ENCODE measurements at regions not wholly inside any gene's neighbourhood (a gene's known extent, or its start where the extent isn't known, plus 50 kb on each side); places are given as distances from the start of the nearest gene placed in this dataset.

GRCh38 chr4:155591738-155592143 lies 74.9 kb upstream of the GUCY1A1 start:
- Histone ChIP-seq H3K4me1 (ENCODE audit: insufficient read depth, low read length, poor library complexity, severe bottlenecking) (no peaks in the 10 kb centered on the region), H3K36me3 (ENCODE audit: insufficient read depth, low read length) (no peaks in the 10 kb centered on the region), H3K4me2 (ENCODE audit: low read length) (no peak overlapping the region), H3K79me2 (ENCODE audit: insufficient read depth, low read depth, low read length) (no peaks in the 10 kb centered on the region), H3K9me2 (ENCODE audit: insufficient read depth, low read length) (no peaks in the 10 kb centered on the region), H4K20me1 (ENCODE audit: insufficient read depth, low read length) (no peaks in the 10 kb centered on the region), H3K27ac (ENCODE audit: low read depth, low read length, poor library complexity, severe bottlenecking) (no peak overlapping the region), H3K4me3 (ENCODE audit: low read depth, low read length, poor library complexity, severe bottlenecking) (no peak overlapping the region), H2AFZ (ENCODE audit: low read length) (no peak overlapping the region), H3K9me3 (ENCODE audit: low read length) (no peaks in the 10 kb centered on the region)
- ChIA-PET CTCF (ENCODE audit: unreplicated experiment) (no interaction called here), POLR2A (no interaction called here)
- TF ChIP-seq CTCF (conservative IDR thresholded peaks at IDR 0.05; ENCODE audit: low read length): no peak
- no peak for TF ChIP-seq EZH2phosphoT487 (IDR thresholded peaks at IDR 0.05; ENCODE audit: borderline replicate concordance, low read depth, low read length)
- DNase-seq (ENCODE audit: low spot score): no peak
- intact Hi-C loops (cut with micrococcal nuclease; ENCODE audit: unreplicated experiment): no loop called here
- BruUV-seq (replicated peaks): no TSS peak

GRCh38 chr4:155590796-155591585 lies 75.7 kb upstream of the GUCY1A1 start:
- Histone ChIP-seq H3K79me2 (ENCODE audit: insufficient read depth, low read depth, low read length) (no peaks in the 10 kb centered on the region), H3K4me3 (ENCODE audit: low read depth, low read length, poor library complexity, severe bottlenecking) (no peak overlapping the region), H3K9me2 (ENCODE audit: insufficient read depth, low read length) (no peaks in the 10 kb centered on the region), H4K20me1 (ENCODE audit: insufficient read depth, low read length) (no peaks in the 10 kb centered on the region), H3K4me2 (ENCODE audit: low read length) (no peak overlapping the region), H3K27ac (ENCODE audit: low read depth, low read length, poor library complexity, severe bottlenecking) (no peak overlapping the region), H3K9me3 (ENCODE audit: low read length) (no peaks in the 10 kb centered on the region), H3K4me1 (ENCODE audit: insufficient read depth, low read length, poor library complexity, severe bottlenecking) (no peaks in the 10 kb centered on the region), H3K36me3 (ENCODE audit: insufficient read depth, low read length) (no peaks in the 10 kb centered on the region), H2AFZ (ENCODE audit: low read length) (no peak overlapping the region)
- ChIA-PET CTCF (ENCODE audit: unreplicated experiment) (no interaction called here), POLR2A (interaction anchor here (0.6 kb wide), 1 partner anchor 468 kb away, joined by 3 read pairs; no protein-coding TSS in a partner anchor)
- intact Hi-C loops (cut with micrococcal nuclease; ENCODE audit: unreplicated experiment): no loop called here
- TF ChIP-seq CTCF (conservative IDR thresholded peaks at IDR 0.05; ENCODE audit: low read length) (no peak), EZH2phosphoT487 (IDR thresholded peaks at IDR 0.05; ENCODE audit: borderline replicate concordance, low read depth, low read length) (no peak)
- DNase-seq (ENCODE audit: low spot score): no peak
- no TSS peak for BruUV-seq (replicated peaks)

GRCh38 chr4:155588437-155588836 lies 78.2 kb upstream of the GUCY1A1 start:
- no peak overlapping the region for H2AFZ ChIP-seq (ENCODE audit: low read length)
- H3K9me3 ChIP-seq (ENCODE audit: low read length): no peaks in the 10 kb centered on the region
- H4K20me1 ChIP-seq (ENCODE audit: insufficient read depth, low read length): no peaks in the 10 kb centered on the region
- DNase-seq (ENCODE audit: low spot score): no peak
- no TSS peak for BruUV-seq (replicated peaks)
- CTCF ChIA-PET (ENCODE audit: unreplicated experiment): no interaction called here
- H3K79me2 ChIP-seq (ENCODE audit: insufficient read depth, low read depth, low read length): no peaks in the 10 kb centered on the region
- POLR2A ChIA-PET: no interaction called here
- no peaks in the 10 kb centered on the region for H3K36me3 ChIP-seq (ENCODE audit: insufficient read depth, low read length)
- H3K27ac ChIP-seq (ENCODE audit: low read depth, low read length, poor library complexity, severe bottlenecking): no peak overlapping the region
- no peak overlapping the region for H3K4me3 ChIP-seq (ENCODE audit: low read depth, low read length, poor library complexity, severe bottlenecking)
- H3K9me2 ChIP-seq (ENCODE audit: insufficient read depth, low read length): no peaks in the 10 kb centered on the region
- no peaks in the 10 kb centered on the region for H3K4me1 ChIP-seq (ENCODE audit: insufficient read depth, low read length, poor library complexity, severe bottlenecking)
- H3K4me2 ChIP-seq (ENCODE audit: low read length): no peak overlapping the region
- TF ChIP-seq EZH2phosphoT487 (IDR thresholded peaks at IDR 0.05; ENCODE audit: borderline replicate concordance, low read depth, low read length) (no peak), CTCF (conservative IDR thresholded peaks at IDR 0.05; ENCODE audit: low read length) (no peak)
- intact Hi-C loops (cut with micrococcal nuclease; ENCODE audit: unreplicated experiment): no loop called here

Measured in OCI-LY7 (cell line).